ENCODE measurements at regions not wholly inside any gene's neighbourhood (a gene's known extent, or its start where the extent isn't known, plus 50 kb on each side); places are given as distances from the start of the nearest gene placed in this dataset.

DNA sequence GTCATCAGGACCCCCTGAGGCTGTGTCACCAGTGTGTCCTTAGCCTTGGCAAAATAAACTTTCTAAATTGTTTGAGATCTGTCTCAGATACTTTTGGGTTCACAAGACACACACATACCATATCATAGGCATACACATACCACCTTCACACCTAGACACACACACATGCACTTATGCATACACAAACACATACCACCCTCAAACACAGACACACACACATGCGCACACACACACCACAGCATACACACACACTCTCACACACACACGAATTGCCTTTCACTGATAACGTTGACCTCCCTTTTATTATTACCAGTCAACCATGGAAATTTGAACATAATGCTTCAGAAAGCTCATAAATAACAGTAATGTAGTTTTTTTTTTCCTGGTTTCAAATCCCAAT is 108.6 kb upstream of the MYLIP start:
- no peak for ATAC-seq
- H3K9me3 Mint-ChIP-seq: peaks cover 17% of the 10 kb centered on the region

DNA sequence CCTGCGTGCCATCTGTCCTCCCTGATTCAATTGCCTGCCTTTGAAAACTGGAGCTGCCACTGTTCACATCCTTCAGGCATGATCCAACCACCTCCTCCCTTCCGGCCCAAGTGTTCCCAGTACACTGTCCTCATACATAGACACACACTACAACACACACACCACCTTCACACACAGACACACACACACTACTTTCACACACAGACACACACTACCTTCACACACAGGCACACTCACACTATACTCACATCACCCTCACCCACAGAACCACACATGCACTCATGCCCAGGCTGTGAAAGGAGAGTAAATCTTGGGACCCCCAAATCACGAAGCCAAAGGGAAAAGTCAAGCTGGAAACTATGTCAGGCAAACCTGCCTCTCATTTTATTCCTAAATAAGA is 109.4 kb upstream of the MYLIP start:
- Mint-ChIP-seq H3K4me3 (no peak overlapping the region), H3K4me1 (no peaks in the 10 kb centered on the region), H3K27me3 (ENCODE audit: insufficient read depth, low read depth, poor library complexity) (peaks cover 2% of the 10 kb centered on the region), H3K27ac (no peak overlapping the region), H3K36me3 (ENCODE audit: low read depth) (peaks cover 13% of the 10 kb centered on the region), H3K9me3 (peaks cover 19% of the 10 kb centered on the region)
- Histone ChIP-seq H3K9me2 (ENCODE audit: insufficient read depth) (no peaks in the 10 kb centered on the region), H3F3A (replicated peaks; ENCODE audit: low read depth) (no peaks in the 10 kb centered on the region), H3K27ac (ENCODE audit: low read depth) (no peak overlapping the region), H3K36me3 (ENCODE audit: insufficient read depth) (no peaks in the 10 kb centered on the region), H3K79me2 (replicated peaks; ENCODE audit: insufficient read depth) (no peaks in the 10 kb centered on the region), H3K4me1 (ENCODE audit: insufficient read depth) (no peaks in the 10 kb centered on the region), H2AFZ (no peak overlapping the region), H4K20me1 (replicated peaks; ENCODE audit: insufficient read depth) (no peaks in the 10 kb centered on the region), H3K27me3 (ENCODE audit: insufficient read depth) (no peaks in the 10 kb centered on the region), H3K4me2 (no peak overlapping the region), H3K4me3 (no peak overlapping the region)
- ATAC-seq (no peak), DNase-seq (ENCODE audit: low spot score) (no peak)
- no peak for TF ChIP-seq POLR2AphosphoS5 (IDR thresholded peaks at IDR 0.05; ENCODE audit: low read depth)
- TF ChIP-seq NANOG (IDR thresholded peaks at IDR 0.05; ENCODE audit: borderline replicate concordance): no peak
- TF ChIP-seq, protein P1, sequence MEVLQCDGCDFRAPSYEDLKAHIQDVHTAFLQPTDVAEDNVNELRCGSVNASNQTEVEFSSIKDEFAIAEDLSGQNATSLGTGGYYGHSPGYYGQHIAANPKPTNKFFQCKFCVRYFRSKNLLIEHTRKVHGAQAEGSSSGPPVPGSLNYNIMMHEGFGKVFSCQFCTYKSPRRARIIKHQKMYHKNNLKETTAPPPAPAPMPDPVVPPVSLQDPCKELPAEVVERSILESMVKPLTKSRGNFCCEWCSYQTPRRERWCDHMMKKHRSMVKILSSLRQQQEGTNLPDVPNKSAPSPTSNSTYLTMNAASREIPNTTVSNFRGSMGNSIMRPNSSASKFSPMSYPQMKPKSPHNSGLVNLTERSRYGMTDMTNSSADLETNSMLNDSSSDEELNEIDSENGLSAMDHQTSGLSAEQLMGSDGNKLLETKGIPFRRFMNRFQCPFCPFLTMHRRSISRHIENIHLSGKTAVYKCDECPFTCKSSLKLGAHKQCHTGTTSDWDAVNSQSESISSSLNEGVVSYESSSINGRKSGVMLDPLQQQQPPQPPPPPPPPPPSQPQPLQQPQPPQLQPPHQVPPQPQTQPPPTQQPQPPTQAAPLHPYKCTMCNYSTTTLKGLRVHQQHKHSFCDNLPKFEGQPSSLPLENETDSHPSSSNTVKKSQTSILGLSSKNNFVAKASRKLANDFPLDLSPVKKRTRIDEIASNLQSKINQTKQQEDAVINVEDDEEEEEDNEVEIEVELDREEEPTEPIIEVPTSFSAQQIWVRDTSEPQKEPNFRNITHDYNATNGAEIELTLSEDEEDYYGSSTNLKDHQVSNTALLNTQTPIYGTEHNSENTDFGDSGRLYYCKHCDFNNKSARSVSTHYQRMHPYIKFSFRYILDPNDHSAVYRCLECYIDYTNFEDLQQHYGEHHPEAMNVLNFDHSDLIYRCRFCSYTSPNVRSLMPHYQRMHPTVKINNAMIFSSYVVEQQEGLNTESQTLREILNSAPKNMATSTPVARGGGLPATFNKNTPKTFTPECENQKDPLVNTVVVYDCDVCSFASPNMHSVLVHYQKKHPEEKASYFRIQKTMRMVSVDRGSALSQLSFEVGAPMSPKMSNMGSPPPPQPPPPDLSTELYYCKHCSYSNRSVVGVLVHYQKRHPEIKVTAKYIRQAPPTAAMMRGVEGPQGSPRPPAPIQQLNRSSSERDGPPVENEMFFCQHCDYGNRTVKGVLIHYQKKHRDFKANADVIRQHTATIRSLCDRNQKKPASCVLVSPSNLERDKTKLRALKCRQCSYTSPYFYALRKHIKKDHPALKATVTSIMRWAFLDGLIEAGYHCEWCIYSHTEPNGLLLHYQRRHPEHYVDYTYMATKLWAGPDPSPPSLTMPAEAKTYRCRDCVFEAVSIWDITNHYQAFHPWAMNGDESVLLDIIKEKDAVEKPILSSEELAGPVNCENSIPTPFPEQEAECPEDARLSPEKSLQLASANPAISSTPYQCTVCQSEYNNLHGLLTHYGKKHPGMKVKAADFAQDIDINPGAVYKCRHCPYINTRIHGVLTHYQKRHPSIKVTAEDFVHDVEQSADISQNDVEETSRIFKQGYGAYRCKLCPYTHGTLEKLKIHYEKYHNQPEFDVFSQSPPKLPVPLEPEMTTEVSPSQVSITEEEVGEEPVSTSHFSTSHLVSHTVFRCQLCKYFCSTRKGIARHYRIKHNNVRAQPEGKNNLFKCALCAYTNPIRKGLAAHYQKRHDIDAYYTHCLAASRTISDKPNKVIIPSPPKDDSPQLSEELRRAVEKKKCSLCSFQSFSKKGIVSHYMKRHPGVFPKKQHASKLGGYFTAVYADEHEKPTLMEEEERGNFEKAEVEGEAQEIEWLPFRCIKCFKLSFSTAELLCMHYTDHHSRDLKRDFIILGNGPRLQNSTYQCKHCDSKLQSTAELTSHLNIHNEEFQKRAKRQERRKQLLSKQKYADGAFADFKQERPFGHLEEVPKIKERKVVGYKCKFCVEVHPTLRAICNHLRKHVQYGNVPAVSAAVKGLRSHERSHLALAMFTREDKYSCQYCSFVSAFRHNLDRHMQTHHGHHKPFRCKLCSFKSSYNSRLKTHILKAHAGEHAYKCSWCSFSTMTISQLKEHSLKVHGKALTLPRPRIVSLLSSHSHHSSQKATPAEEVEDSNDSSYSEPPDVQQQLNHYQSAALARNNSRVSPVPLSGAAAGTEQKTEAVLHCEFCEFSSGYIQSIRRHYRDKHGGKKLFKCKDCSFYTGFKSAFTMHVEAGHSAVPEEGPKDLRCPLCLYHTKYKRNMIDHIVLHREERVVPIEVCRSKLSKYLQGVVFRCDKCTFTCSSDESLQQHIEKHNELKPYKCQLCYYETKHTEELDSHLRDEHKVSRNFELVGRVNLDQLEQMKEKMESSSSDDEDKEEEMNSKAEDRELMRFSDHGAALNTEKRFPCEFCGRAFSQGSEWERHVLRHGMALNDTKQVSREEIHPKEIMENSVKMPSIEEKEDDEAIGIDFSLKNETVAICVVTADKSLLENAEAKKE (CRISPR knock-in tag; IDR thresholded peaks at IDR 0.05): no peak
- no peak for TF ChIP-seq ZNF114 (CRISPR knock-in tag; IDR thresholded peaks at IDR 0.05)
- TF ChIP-seq, protein P2, sequence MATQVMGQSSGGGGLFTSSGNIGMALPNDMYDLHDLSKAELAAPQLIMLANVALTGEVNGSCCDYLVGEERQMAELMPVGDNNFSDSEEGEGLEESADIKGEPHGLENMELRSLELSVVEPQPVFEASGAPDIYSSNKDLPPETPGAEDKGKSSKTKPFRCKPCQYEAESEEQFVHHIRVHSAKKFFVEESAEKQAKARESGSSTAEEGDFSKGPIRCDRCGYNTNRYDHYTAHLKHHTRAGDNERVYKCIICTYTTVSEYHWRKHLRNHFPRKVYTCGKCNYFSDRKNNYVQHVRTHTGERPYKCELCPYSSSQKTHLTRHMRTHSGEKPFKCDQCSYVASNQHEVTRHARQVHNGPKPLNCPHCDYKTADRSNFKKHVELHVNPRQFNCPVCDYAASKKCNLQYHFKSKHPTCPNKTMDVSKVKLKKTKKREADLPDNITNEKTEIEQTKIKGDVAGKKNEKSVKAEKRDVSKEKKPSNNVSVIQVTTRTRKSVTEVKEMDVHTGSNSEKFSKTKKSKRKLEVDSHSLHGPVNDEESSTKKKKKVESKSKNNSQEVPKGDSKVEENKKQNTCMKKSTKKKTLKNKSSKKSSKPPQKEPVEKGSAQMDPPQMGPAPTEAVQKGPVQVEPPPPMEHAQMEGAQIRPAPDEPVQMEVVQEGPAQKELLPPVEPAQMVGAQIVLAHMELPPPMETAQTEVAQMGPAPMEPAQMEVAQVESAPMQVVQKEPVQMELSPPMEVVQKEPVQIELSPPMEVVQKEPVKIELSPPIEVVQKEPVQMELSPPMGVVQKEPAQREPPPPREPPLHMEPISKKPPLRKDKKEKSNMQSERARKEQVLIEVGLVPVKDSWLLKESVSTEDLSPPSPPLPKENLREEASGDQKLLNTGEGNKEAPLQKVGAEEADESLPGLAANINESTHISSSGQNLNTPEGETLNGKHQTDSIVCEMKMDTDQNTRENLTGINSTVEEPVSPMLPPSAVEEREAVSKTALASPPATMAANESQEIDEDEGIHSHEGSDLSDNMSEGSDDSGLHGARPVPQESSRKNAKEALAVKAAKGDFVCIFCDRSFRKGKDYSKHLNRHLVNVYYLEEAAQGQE (IDR thresholded peaks at IDR 0.05; ENCODE audit: unreplicated experiment): no peak
- no peak for TF ChIP-seq STAT1 (IDR thresholded peaks at IDR 0.05; ENCODE audit: unreplicated experiment)
- TF ChIP-seq ZNF331 (CRISPR knock-in tag; IDR thresholded peaks at IDR 0.05; ENCODE audit: low read depth): no peak
- no peak for TF ChIP-seq EZH2phosphoT487 (IDR thresholded peaks at IDR 0.05; ENCODE audit: unreplicated experiment)
- no peak for TF ChIP-seq JUNB (IDR thresholded peaks at IDR 0.05; ENCODE audit: unreplicated experiment)
- TF ChIP-seq, protein P3, sequence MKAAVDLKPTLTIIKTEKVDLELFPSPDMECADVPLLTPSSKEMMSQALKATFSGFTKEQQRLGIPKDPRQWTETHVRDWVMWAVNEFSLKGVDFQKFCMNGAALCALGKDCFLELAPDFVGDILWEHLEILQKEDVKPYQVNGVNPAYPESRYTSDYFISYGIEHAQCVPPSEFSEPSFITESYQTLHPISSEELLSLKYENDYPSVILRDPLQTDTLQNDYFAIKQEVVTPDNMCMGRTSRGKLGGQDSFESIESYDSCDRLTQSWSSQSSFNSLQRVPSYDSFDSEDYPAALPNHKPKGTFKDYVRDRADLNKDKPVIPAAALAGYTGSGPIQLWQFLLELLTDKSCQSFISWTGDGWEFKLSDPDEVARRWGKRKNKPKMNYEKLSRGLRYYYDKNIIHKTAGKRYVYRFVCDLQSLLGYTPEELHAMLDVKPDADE (IDR thresholded peaks at IDR 0.05): no peak

More for the DNA sequence above, 108.6 kb upstream of the MYLIP start:
- Mint-ChIP-seq H3K4me1 (no peaks in the 10 kb centered on the region), H3K36me3 (ENCODE audit: low read depth) (peaks cover 10% of the 10 kb centered on the region), H3K27ac (no peak overlapping the region), H3K27me3 (ENCODE audit: insufficient read depth, low read depth, poor library complexity) (peaks cover 2% of the 10 kb centered on the region), H3K4me3 (no peak overlapping the region)
- Histone ChIP-seq H3K36me3 (ENCODE audit: insufficient read depth) (no peaks in the 10 kb centered on the region), H3K9me2 (ENCODE audit: insufficient read depth) (no peaks in the 10 kb centered on the region), H3K27me3 (ENCODE audit: insufficient read depth) (no peaks in the 10 kb centered on the region), H3K4me3 (no peak overlapping the region), H3K4me2 (no peak overlapping the region), H4K20me1 (replicated peaks; ENCODE audit: insufficient read depth) (no peaks in the 10 kb centered on the region), H3K4me1 (ENCODE audit: insufficient read depth) (no peaks in the 10 kb centered on the region), H3F3A (replicated peaks; ENCODE audit: low read depth) (no peaks in the 10 kb centered on the region), H3K27ac (ENCODE audit: low read depth) (no peak overlapping the region), H3K79me2 (replicated peaks; ENCODE audit: insufficient read depth) (no peaks in the 10 kb centered on the region), H2AFZ (no peak overlapping the region)
- no peak for DNase-seq (ENCODE audit: low spot score)
- TF ChIP-seq ZNF114 (CRISPR knock-in tag; IDR thresholded peaks at IDR 0.05) (no peak), NANOG (IDR thresholded peaks at IDR 0.05; ENCODE audit: borderline replicate concordance) (no peak)
